ENCODE measurements at regions not wholly inside any gene's neighbourhood (a gene's known extent, or its start where the extent isn't known, plus 50 kb on each side); places are given as distances from the start of the nearest gene placed in this dataset.

GRCh38 chr1:96338622-96339021 is 383.0 kb upstream of the PTBP2 start:
- Histone ChIP-seq H3K27me3 (replicated peaks; ENCODE audit: control insufficient read depth, insufficient read depth, low read length) (no peaks in the 10 kb centered on the region), H3K4me3 (ENCODE audit: low read length) (no peak overlapping the region), H3K4me1 (ENCODE audit: control insufficient read depth, insufficient read depth, low read length) (no peaks in the 10 kb centered on the region), H3K36me3 (ENCODE audit: control insufficient read depth, insufficient read depth, low read length, severe bottlenecking) (no peaks in the 10 kb centered on the region), H3K9ac (ENCODE audit: low read length) (no peak overlapping the region), H3K9me3 (ENCODE audit: control insufficient read depth, low read length) (no peaks in the 10 kb centered on the region)
- DNase-seq (ENCODE audit: low read depth) = no peak

GRCh38 chr1:96340686-96341085 is 380.9 kb upstream of the PTBP2 start:
- H3K4me1 ChIP-seq (ENCODE audit: control insufficient read depth, insufficient read depth, low read length) = no peaks in the 10 kb centered on the region
- H3K4me3 ChIP-seq (ENCODE audit: low read length) = no peak overlapping the region
- no peak for DNase-seq (ENCODE audit: low read depth)
- H3K9me3 ChIP-seq (ENCODE audit: control insufficient read depth, low read length) = peaks cover 3% of the 10 kb centered on the region
- no peaks in the 10 kb centered on the region for H3K27me3 ChIP-seq (replicated peaks; ENCODE audit: control insufficient read depth, insufficient read depth, low read length)
- no peak overlapping the region for H3K9ac ChIP-seq (ENCODE audit: low read length)
- H3K36me3 ChIP-seq (ENCODE audit: control insufficient read depth, insufficient read depth, low read length, severe bottlenecking) = no peaks in the 10 kb centered on the region

DNA sequence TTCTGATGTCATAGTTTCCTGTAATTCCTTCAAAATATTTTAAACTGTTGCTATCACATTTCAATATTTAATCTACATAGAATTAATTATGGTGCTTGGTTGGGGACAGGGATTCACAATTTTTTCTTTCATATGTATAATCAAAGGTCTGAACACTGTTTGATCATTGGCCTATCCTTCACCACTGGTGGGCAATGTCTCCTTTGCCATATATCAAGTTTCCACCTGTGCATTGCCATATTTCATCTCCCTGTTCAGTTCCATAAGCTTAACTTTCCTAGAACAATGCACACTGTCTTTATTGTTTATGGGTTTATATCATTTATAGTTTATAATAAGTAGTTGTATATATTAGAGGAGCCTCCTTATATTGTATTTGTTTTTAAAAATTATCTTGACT is 374.9 kb upstream of the PTBP2 start:
- no peaks in the 10 kb centered on the region for H3K36me3 ChIP-seq (ENCODE audit: control insufficient read depth, insufficient read depth, low read length, severe bottlenecking)
- DNase-seq (ENCODE audit: low read depth) = no peak
- no peaks in the 10 kb centered on the region for H3K27me3 ChIP-seq (replicated peaks; ENCODE audit: control insufficient read depth, insufficient read depth, low read length)
- no peak overlapping the region for H3K4me3 ChIP-seq (ENCODE audit: low read length)
- H3K9me3 ChIP-seq (ENCODE audit: control insufficient read depth, low read length) = peaks cover 3% of the 10 kb centered on the region
- peaks cover 4% of the 10 kb centered on the region for H3K4me1 ChIP-seq (ENCODE audit: control insufficient read depth, insufficient read depth, low read length)
- no peak overlapping the region for H3K9ac ChIP-seq (ENCODE audit: low read length)

DNA sequence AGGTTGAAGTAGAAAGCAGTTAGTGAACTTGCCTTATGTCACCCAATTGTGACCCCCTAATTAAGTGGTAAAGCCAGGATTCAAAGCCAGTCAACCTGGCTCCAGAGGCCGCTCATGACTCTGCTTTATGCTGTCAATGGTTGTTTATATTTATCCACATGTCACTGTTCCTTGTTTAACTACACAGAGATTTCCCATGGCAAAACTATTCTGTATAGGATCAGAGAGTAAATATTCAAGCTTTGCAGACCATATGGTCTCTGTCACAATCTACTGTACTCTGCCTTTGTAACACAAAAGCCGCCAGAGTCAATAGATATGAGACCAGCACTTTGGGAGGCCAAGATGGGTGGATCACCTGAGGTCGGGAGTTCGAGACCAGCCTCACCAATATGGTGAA is 371.7 kb upstream of the PTBP2 start:
- no peaks in the 10 kb centered on the region for H3K27me3 ChIP-seq (replicated peaks; ENCODE audit: control insufficient read depth, insufficient read depth, low read length)
- H3K4me1 ChIP-seq (ENCODE audit: control insufficient read depth, insufficient read depth, low read length) = peaks cover 4% of the 10 kb centered on the region
- H3K4me3 ChIP-seq (ENCODE audit: low read length) = no peak overlapping the region
- H3K9ac ChIP-seq (ENCODE audit: low read length) = no peak overlapping the region
- no peaks in the 10 kb centered on the region for H3K9me3 ChIP-seq (ENCODE audit: control insufficient read depth, low read length)
- DNase-seq (ENCODE audit: low read depth) = no peak
- H3K36me3 ChIP-seq (ENCODE audit: control insufficient read depth, insufficient read depth, low read length, severe bottlenecking) = no peaks in the 10 kb centered on the region

- no peaks in the 10 kb centered on the region for H3K27me3 ChIP-seq (replicated peaks; ENCODE audit: control insufficient read depth, insufficient read depth, low read length)
- H3K36me3 ChIP-seq (ENCODE audit: control insufficient read depth, insufficient read depth, low read length, severe bottlenecking) = no peaks in the 10 kb centered on the region
- no peaks in the 10 kb centered on the region for H3K9me3 ChIP-seq (ENCODE audit: control insufficient read depth, low read length)
- H3K4me3 ChIP-seq (ENCODE audit: low read length) = no peak overlapping the region
- H3K4me1 ChIP-seq (ENCODE audit: control insufficient read depth, insufficient read depth, low read length) = peaks cover 4% of the 10 kb centered on the region
- no peak overlapping the region for H3K9ac ChIP-seq (ENCODE audit: low read length)
- DNase-seq (ENCODE audit: low read depth) = no peak
Measured at GRCh38 chr1:96352733-96353132, 368.9 kb upstream of the PTBP2 start.

- no peak overlapping the region for H3K4me3 ChIP-seq (ENCODE audit: low read length)
- H3K9me3 ChIP-seq (ENCODE audit: control insufficient read depth, low read length) = no peaks in the 10 kb centered on the region
- DNase-seq (ENCODE audit: low read depth) = no peak
- H3K4me1 ChIP-seq (ENCODE audit: control insufficient read depth, insufficient read depth, low read length) = peaks cover 10% of the 10 kb centered on the region
- H3K9ac ChIP-seq (ENCODE audit: low read length) = no peak overlapping the region
- no peaks in the 10 kb centered on the region for H3K27me3 ChIP-seq (replicated peaks; ENCODE audit: control insufficient read depth, insufficient read depth, low read length)
- H3K36me3 ChIP-seq (ENCODE audit: control insufficient read depth, insufficient read depth, low read length, severe bottlenecking) = no peaks in the 10 kb centered on the region
Measured at GRCh38 chr1:96355521-96355920, 366.1 kb upstream of the PTBP2 start.

DNA sequence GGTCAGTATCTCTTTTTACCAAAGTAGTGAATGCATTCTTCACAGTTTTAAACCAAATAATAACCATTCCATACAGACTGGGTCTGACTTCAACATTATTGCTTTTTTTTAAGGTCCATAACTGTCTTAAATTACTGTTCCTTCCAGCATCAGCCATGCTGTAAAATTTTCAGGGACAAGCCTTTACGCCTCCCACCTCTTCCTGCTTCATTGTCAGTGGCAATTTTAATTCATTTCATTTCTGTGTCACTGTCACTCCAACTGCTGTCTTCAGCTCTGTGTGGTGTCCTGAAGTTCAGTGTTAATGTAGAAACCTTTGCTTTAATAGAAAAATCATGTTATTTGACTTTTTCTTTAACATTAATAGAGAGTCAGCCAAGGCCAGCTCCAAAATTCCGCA is 365.6 kb upstream of the PTBP2 start:
- H3K4me3 ChIP-seq (ENCODE audit: low read length) = no peak overlapping the region
- no peaks in the 10 kb centered on the region for H3K27me3 ChIP-seq (replicated peaks; ENCODE audit: control insufficient read depth, insufficient read depth, low read length)
- no peak overlapping the region for H3K9ac ChIP-seq (ENCODE audit: low read length)
- peaks cover 6% of the 10 kb centered on the region for H3K4me1 ChIP-seq (ENCODE audit: control insufficient read depth, insufficient read depth, low read length)
- no peaks in the 10 kb centered on the region for H3K36me3 ChIP-seq (ENCODE audit: control insufficient read depth, insufficient read depth, low read length, severe bottlenecking)
- no peaks in the 10 kb centered on the region for H3K9me3 ChIP-seq (ENCODE audit: control insufficient read depth, low read length)
- no peak for DNase-seq (ENCODE audit: low read depth)

DNA sequence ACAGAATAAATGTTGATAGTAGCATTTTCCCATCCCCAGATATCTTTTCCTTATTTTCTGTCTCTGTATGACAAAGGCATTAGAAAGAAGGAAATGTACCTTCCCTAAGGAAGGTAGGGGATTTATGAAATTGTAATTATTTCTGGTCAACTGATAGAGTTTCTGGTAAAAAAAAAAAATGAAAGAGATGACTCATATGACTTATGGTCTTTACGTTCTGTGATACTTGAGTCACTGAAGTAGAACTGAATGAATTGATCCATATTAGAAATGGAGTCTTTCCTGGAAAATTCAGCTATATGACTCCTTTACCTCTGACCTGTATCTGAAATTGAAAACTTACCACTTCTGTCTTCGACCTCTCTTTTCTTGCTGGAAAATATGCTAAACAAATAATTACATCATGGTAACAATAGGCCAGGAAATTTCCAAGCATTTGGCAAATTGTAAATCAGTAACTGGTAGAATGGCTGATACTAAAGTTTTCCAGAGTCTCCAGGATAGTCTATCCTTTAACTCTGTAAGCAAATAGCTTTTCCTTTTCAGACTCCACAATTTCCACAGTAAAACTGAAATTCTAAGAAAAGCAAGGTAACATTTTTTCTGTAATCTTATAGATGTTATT is 364.3 kb upstream of the PTBP2 start:
- Histone ChIP-seq H3K4me1 (ENCODE audit: control insufficient read depth, insufficient read depth, low read length) (peaks cover 19% of the 10 kb centered on the region), H3K36me3 (ENCODE audit: control insufficient read depth, insufficient read depth, low read length, severe bottlenecking) (no peaks in the 10 kb centered on the region), H3K27me3 (replicated peaks; ENCODE audit: control insufficient read depth, insufficient read depth, low read length) (no peaks in the 10 kb centered on the region), H3K9me3 (ENCODE audit: control insufficient read depth, low read length) (no peaks in the 10 kb centered on the region), H3K4me3 (ENCODE audit: low read length) (no peak overlapping the region), H3K9ac (ENCODE audit: low read length) (no peak overlapping the region)
- DNase-seq (ENCODE audit: low read depth) = no peak

DNA sequence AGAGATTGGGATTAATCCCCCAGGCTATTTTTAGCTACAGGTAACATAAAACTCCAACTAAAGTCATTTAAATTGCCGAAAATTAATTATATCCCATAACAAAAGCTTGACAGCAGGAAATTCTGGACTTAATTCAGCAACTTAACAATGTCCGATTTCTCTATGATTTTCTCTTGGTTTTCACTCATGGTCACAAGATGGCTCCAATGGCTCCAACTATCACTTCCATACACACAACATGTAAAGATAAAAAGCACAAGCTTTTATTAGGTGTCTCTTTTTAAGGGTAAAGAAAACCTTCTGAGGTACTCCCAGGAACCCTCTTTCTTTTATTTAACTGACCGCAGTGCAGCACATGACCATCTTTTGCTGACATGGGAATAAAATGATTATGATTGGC is 363.5 kb upstream of the PTBP2 start:
- Histone ChIP-seq H3K4me1 (ENCODE audit: control insufficient read depth, insufficient read depth, low read length) (peaks cover 25% of the 10 kb centered on the region), H3K9ac (ENCODE audit: low read length) (no peak overlapping the region), H3K27me3 (replicated peaks; ENCODE audit: control insufficient read depth, insufficient read depth, low read length) (no peaks in the 10 kb centered on the region), H3K9me3 (ENCODE audit: control insufficient read depth, low read length) (no peaks in the 10 kb centered on the region), H3K36me3 (ENCODE audit: control insufficient read depth, insufficient read depth, low read length, severe bottlenecking) (no peaks in the 10 kb centered on the region), H3K4me3 (ENCODE audit: low read length) (no peak overlapping the region)
- no peak for DNase-seq (ENCODE audit: low read depth)

- H3K9me3 ChIP-seq (ENCODE audit: control insufficient read depth, low read length) = no peaks in the 10 kb centered on the region
- no peaks in the 10 kb centered on the region for H3K36me3 ChIP-seq (ENCODE audit: control insufficient read depth, insufficient read depth, low read length, severe bottlenecking)
- DNase-seq (ENCODE audit: low read depth) = peak; percentile 50
- H3K4me3 ChIP-seq (ENCODE audit: low read length) = no peak overlapping the region
- no peak overlapping the region for H3K9ac ChIP-seq (ENCODE audit: low read length)
- H3K27me3 ChIP-seq (replicated peaks; ENCODE audit: control insufficient read depth, insufficient read depth, low read length) = no peaks in the 10 kb centered on the region
- H3K4me1 ChIP-seq (ENCODE audit: control insufficient read depth, insufficient read depth, low read length) = peaks cover 46% of the 10 kb centered on the region
Measured at GRCh38 chr1:96360036-96360795, 361.4 kb upstream of the PTBP2 start.

GRCh38 chr1:96361271-96361856 is 360.2 kb upstream of the PTBP2 start:
- Histone ChIP-seq H3K9ac (ENCODE audit: low read length) (peak overlapping the region; percentile 62), H3K36me3 (ENCODE audit: control insufficient read depth, insufficient read depth, low read length, severe bottlenecking) (no peaks in the 10 kb centered on the region), H3K4me3 (ENCODE audit: low read length) (no peak overlapping the region), H3K9me3 (ENCODE audit: control insufficient read depth, low read length) (no peaks in the 10 kb centered on the region), H3K27me3 (replicated peaks; ENCODE audit: control insufficient read depth, insufficient read depth, low read length) (no peaks in the 10 kb centered on the region), H3K4me1 (ENCODE audit: control insufficient read depth, insufficient read depth, low read length) (peaks cover 58% of the 10 kb centered on the region)
- no peak for DNase-seq (ENCODE audit: low read depth)

Measured in adipocyte (in vitro differentiated cells).